Activated CD8-positive, alpha-beta memory T cell treated with anti-CD3 and anti-CD28 coated beads for 48 hours (primary cell): ENCODE measurements at regions not wholly inside any gene's neighbourhood (a gene's known extent, or its start where the extent isn't known, plus 50 kb on each side); places are given as distances from the start of the nearest gene placed in this dataset.

Source experiments
- DNase-seq, 3 experiments: peaks; one replicate each; pipeline ENCODE4 v3.0.0-alpha.2; 2020; ENCODE audit warnings: low read depth in 2 of 3, low spot score in 2 of 3

- DNase-seq: no peak
Observed at GRCh38 chr4:24248674-24249630, 335.4 kb downstream of the DHX15 start.

- no peak for DNase-seq
Observed at GRCh38 chr4:24245491-24245820, 338.9 kb downstream of the DHX15 start.

- DNase-seq: no peak
Observed at GRCh38 chr4:24244663-24245490, 339.5 kb downstream of the DHX15 start.

- no peak for DNase-seq
Observed at GRCh38 chr4:24243641-24244040, 340.7 kb downstream of the DHX15 start.

- DNase-seq: no peak
Observed at GRCh38 chr4:24241511-24241910, 342.8 kb downstream of the DHX15 start.

GRCh38 chr4:24240655-24241054, 343.7 kb downstream of the DHX15 start:
- no peak for DNase-seq

GRCh38 chr4:24237709-24238108, 346.6 kb downstream of the DHX15 start:
- DNase-seq: no peak

GRCh38 chr4:24236532-24236931, 346.7 kb upstream of the PPARGC1A start:
- DNase-seq: no peak

- no peak for DNase-seq
Observed at GRCh38 chr4:24236120-24236519, 346.3 kb upstream of the PPARGC1A start.

- DNase-seq: no peak
Observed at GRCh38 chr4:24235618-24236017, 345.8 kb upstream of the PPARGC1A start.

GRCh38 chr4:24234288-24234848, 344.5 kb upstream of the PPARGC1A start:
- no peak for DNase-seq

- DNase-seq: no peak
Observed at GRCh38 chr4:24230955-24231354, 341.1 kb upstream of the PPARGC1A start.

- no peak for DNase-seq
Observed at GRCh38 chr4:24229978-24230377, 340.1 kb upstream of the PPARGC1A start.

GRCh38 chr4:24228692-24229091, 338.8 kb upstream of the PPARGC1A start:
- no peak for DNase-seq

GRCh38 chr4:24226667-24227066, 336.8 kb upstream of the PPARGC1A start:
- DNase-seq: no peak

- no peak for DNase-seq
Observed at GRCh38 chr4:24226023-24226422, 336.2 kb upstream of the PPARGC1A start.

- no peak for DNase-seq
Observed at GRCh38 chr4:24224446-24224845, 334.6 kb upstream of the PPARGC1A start.

- DNase-seq: no peak
Observed at GRCh38 chr4:24219209-24219608, 329.4 kb upstream of the PPARGC1A start.

GRCh38 chr4:24218566-24218965, 328.7 kb upstream of the PPARGC1A start:
- DNase-seq: no peak

GRCh38 chr4:24214796-24215195, 324.9 kb upstream of the PPARGC1A start:
- DNase-seq: no peak

GRCh38 chr4:24213961-24214360, 324.1 kb upstream of the PPARGC1A start:
- DNase-seq: no peak

GRCh38 chr4:24212642-24213041, 322.8 kb upstream of the PPARGC1A start:
- DNase-seq: no peak
